DOHH2 (cell line): ENCODE measurements at regions not wholly inside any gene's neighbourhood (a gene's known extent, or its start where the extent isn't known, plus 50 kb on each side); places are given as distances from the start of the nearest gene placed in this dataset.
"Not testable (repeated sequence)": the region's sequence is repeated elsewhere in the genome, so short reads cannot be mapped to it uniquely, and the experiment has no call there.

Source experiments
- H3F3A ChIP-seq: fragments of 200-600 bp; sonication (generic), shearing (Covaris generic); 2 replicates; pipeline ENCODE4 v1.6.0; 2016; ENCODE audit warnings: antibody characterized with exemption, mild to moderate bottlenecking; ENCODE audit not compliant: control insufficient read depth, insufficient read depth
- H3K27ac ChIP-seq: fragments of 200-600 bp; sonication (generic); 2 replicates; pipeline ENCODE4 v1.5.1; 2014; ENCODE audit warnings: low read depth, mild to moderate bottlenecking, low read length, moderate library complexity
- H3K27me3 ChIP-seq: fragments of 200-600 bp; sonication (generic); 2 replicates; pipeline ENCODE4 v1.6.1; 2014; ENCODE audit warnings: mild to moderate bottlenecking, low read length, mixed read lengths; ENCODE audit not compliant: control insufficient read depth
- H3K36me3 ChIP-seq: fragments of 200-600 bp; sonication (generic); 2 replicates; pipeline ENCODE4 v1.6.1; 2014; ENCODE audit warnings: mild to moderate bottlenecking, low read length, moderate library complexity, mixed read lengths; ENCODE audit not compliant: control insufficient read depth
- H3K4me1 ChIP-seq: fragments of 200-600 bp; sonication (generic); 2 replicates; pipeline ENCODE4 v1.6.1; 2014; ENCODE audit warnings: mild to moderate bottlenecking, low read length, mixed read lengths; ENCODE audit not compliant: control insufficient read depth
- H3K4me2 ChIP-seq: fragments of 200-600 bp; sonication (generic); 2 replicates; pipeline ENCODE4 v1.6.0; 2014; ENCODE audit warnings: mild to moderate bottlenecking, low read length, moderate library complexity
- H3K4me3 ChIP-seq: fragments of 200-600 bp; sonication (generic); 2 replicates; pipeline ENCODE4 v1.5.1; 2014; ENCODE audit warnings: mild to moderate bottlenecking, low read length, mixed read lengths
- H3K79me2 ChIP-seq: fragments of 200-600 bp; sonication (generic); 2 replicates; pipeline ENCODE4 v1.6.1; 2014; ENCODE audit warnings: mild to moderate bottlenecking, low read length, mixed read lengths; ENCODE audit not compliant: control insufficient read depth
- H3K9me2 ChIP-seq: fragments of 200-600 bp; sonication (generic); replicated peaks from 2 replicates; pipeline ENCODE4 v1.6.1; 2014; ENCODE audit warnings: mild to moderate bottlenecking, low read length, mixed read lengths; ENCODE audit not compliant: control insufficient read depth
- H3K9me3 ChIP-seq: fragments of 200-600 bp; sonication (generic); 2 replicates; pipeline ENCODE4 v1.6.1; 2014; ENCODE audit warnings: antibody characterized with exemption, low read length, mixed read lengths; ENCODE audit not compliant: control insufficient read depth, insufficient read depth
- H4K20me1 ChIP-seq: fragments of 200-600 bp; sonication (generic); 2 replicates; pipeline ENCODE4 v1.6.0; 2014; ENCODE audit warnings: low read depth, mild to moderate bottlenecking, antibody characterized with exemption, low read length, moderate library complexity; ENCODE audit not compliant: control insufficient read depth, insufficient read depth
- CTCF ChIP-seq: fragments of 200-600 bp; sonication (generic); IDR thresholded peaks from one replicate; pipeline ENCODE4 v1.5.1; 2014; ENCODE audit warnings: antibody characterized with exemption, mild to moderate bottlenecking, low read depth, low read length; ENCODE audit not compliant: poor library complexity, severe bottlenecking
- EZH2phosphoT487 ChIP-seq: fragments of 200-600 bp; sonication (generic); IDR thresholded peaks from 2 replicates; pipeline ENCODE4 v1.6.1; 2017; ENCODE audit warnings: borderline replicate concordance, mild to moderate bottlenecking, antibody characterized with exemption, low read length, moderate library complexity, mixed read lengths

DNA sequence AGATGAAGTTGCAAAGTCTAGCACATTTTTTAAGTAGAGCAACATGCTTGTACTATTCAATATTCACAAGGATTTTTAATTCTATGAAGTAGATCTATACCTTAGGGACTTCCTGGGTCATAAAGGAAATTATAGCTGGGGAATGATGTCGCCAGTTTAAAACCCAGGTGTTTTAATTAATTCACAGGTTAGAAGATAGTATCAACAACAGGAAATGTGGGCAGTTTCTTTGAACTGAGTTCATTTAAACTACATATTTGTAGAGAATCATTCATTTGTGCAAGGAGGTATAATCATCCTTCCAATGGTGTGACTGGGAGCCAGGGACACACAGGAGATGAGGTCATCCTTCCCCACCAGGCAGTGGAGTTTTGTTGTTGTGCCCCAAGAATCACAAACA lies 181.3 kb upstream of the KLF3 start:
- H3K4me1 ChIP-seq: no peaks in the 10 kb centered on the region
- H4K20me1 ChIP-seq: no peaks in the 10 kb centered on the region
- no peak overlapping the region for H3K27ac ChIP-seq
- TF ChIP-seq EZH2phosphoT487 (no peak), CTCF (no peak)
- H3K9me3 ChIP-seq: no peaks in the 10 kb centered on the region
- no peaks in the 10 kb centered on the region for H3K36me3 ChIP-seq
- no peaks in the 10 kb centered on the region for H3K27me3 ChIP-seq
- no peaks in the 10 kb centered on the region for H3K9me2 ChIP-seq
- H3K4me3 ChIP-seq: no peak overlapping the region
- no peaks in the 10 kb centered on the region for H3K79me2 ChIP-seq
- H3F3A ChIP-seq: no peaks in the 10 kb centered on the region
- H3K4me2 ChIP-seq: no peak overlapping the region

- not testable (repeated sequence) for H3K79me2 ChIP-seq, H3K27me3 ChIP-seq, H3K9me2 ChIP-seq, H4K20me1 ChIP-seq, H3K9me3 ChIP-seq, H3K36me3 ChIP-seq, H3K27ac ChIP-seq, H3F3A ChIP-seq, H3K4me2 ChIP-seq, H3K4me3 ChIP-seq, H3K4me1 ChIP-seq
Measured at GRCh38 chr4:38483628-38484027, 180.4 kb upstream of the KLF3 start.

- no peak for TF ChIP-seq EZH2phosphoT487
- TF ChIP-seq CTCF: no peak
Measured at GRCh38 chr4:38489011-38489861, 174.8 kb upstream of the KLF3 start.

GRCh38 chr4:38489924-38490639 lies 173.9 kb upstream of the KLF3 start:
- Histone ChIP-seq H3K4me2 (no peak overlapping the region), H3K9me2 (no peaks in the 10 kb centered on the region), H3K4me3 (no peak overlapping the region), H3K9me3 (no peaks in the 10 kb centered on the region), H3K27ac (no peak overlapping the region), H4K20me1 (no peaks in the 10 kb centered on the region), H3K79me2 (no peaks in the 10 kb centered on the region), H3K4me1 (no peaks in the 10 kb centered on the region), H3F3A (no peaks in the 10 kb centered on the region), H3K36me3 (no peaks in the 10 kb centered on the region), H3K27me3 (no peaks in the 10 kb centered on the region)
- no peak for TF ChIP-seq EZH2phosphoT487
- TF ChIP-seq CTCF: no peak

More at GRCh38 chr4:38489011-38489861, 174.8 kb upstream of the KLF3 start:
- no peak overlapping the region for H3K4me3 ChIP-seq
- H4K20me1 ChIP-seq: no peaks in the 10 kb centered on the region
- no peak overlapping the region for H3K27ac ChIP-seq
- H3K4me2 ChIP-seq: no peak overlapping the region
- H3K79me2 ChIP-seq: no peaks in the 10 kb centered on the region
- no peaks in the 10 kb centered on the region for H3K9me2 ChIP-seq
- no peaks in the 10 kb centered on the region for H3K36me3 ChIP-seq
- H3K9me3 ChIP-seq: no peaks in the 10 kb centered on the region
- H3K4me1 ChIP-seq: no peaks in the 10 kb centered on the region
- H3F3A ChIP-seq: no peaks in the 10 kb centered on the region
- H3K27me3 ChIP-seq: no peaks in the 10 kb centered on the region
